ENCODE measurements at regions not wholly inside any gene's neighbourhood (a gene's known extent, or its start where the extent isn't known, plus 50 kb on each side); places are given as distances from the start of the nearest gene placed in this dataset.

DNA sequence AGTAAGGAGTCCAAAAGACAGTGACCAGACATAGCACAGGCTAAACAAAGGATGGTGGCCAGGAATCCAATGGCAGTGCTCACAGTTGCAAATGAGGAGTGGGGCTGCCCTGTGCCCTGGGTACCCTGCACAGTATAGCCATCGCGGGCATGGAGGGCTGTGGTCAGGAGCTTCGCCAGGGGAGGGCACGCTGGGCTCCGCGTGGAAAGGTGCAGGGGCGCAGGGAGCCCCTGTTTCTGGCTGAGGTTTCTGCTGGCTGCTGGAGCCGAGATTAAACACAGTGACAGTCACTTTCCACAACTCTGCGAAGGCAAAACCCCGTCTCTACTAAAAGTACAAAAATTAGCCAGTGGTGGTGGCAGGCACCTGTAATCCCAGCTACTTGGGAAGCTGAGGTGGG lies 194.7 kb downstream of the GALR1 start:
- Histone ChIP-seq H3K9me3 (ENCODE audit: control insufficient read depth, low read depth, low read length) (peaks cover 5% of the 10 kb centered on the region), H3K4me1 (ENCODE audit: control insufficient read depth, extremely low read depth, insufficient read depth, low read length) (no peaks in the 10 kb centered on the region), H3K27ac (ENCODE audit: control insufficient read depth, insufficient read depth, low read length) (no peak overlapping the region), H2AFZ (ENCODE audit: control insufficient read depth, low read length) (no peak overlapping the region), H3K4me2 (ENCODE audit: control insufficient read depth, extremely low read depth, insufficient read depth, low read depth, low read length) (no peak overlapping the region), H3K36me3 (ENCODE audit: control insufficient read depth in 2 of 2, extremely low read depth in 1 of 2, insufficient read depth in 2 of 2, low read length in 2 of 2) (no peaks in the 10 kb centered on the region), H3K27me3 (ENCODE audit: control insufficient read depth, extremely low read depth, insufficient read depth, low read length) (no peaks in the 10 kb centered on the region), H3K9me1 (ENCODE audit: control insufficient read depth, extremely low read depth, insufficient read depth, low read length) (no peaks in the 10 kb centered on the region), H3K9ac (ENCODE audit: control insufficient read depth, extremely low read depth, insufficient read depth, low read length) (no peak overlapping the region), H3K4me3 (ENCODE audit: control insufficient read depth in 2 of 3, extremely low read depth in 1 of 3, insufficient read depth in 2 of 3, low read depth in 1 of 3, low read length in 3 of 3) (no peak overlapping the region), H4K20me1 (ENCODE audit: control insufficient read depth, extremely low read depth, insufficient read depth, low read length) (no peaks in the 10 kb centered on the region), H3K79me2 (ENCODE audit: control insufficient read depth, insufficient read depth, low read length) (no peaks in the 10 kb centered on the region)
- TF ChIP-seq, protein P1, sequence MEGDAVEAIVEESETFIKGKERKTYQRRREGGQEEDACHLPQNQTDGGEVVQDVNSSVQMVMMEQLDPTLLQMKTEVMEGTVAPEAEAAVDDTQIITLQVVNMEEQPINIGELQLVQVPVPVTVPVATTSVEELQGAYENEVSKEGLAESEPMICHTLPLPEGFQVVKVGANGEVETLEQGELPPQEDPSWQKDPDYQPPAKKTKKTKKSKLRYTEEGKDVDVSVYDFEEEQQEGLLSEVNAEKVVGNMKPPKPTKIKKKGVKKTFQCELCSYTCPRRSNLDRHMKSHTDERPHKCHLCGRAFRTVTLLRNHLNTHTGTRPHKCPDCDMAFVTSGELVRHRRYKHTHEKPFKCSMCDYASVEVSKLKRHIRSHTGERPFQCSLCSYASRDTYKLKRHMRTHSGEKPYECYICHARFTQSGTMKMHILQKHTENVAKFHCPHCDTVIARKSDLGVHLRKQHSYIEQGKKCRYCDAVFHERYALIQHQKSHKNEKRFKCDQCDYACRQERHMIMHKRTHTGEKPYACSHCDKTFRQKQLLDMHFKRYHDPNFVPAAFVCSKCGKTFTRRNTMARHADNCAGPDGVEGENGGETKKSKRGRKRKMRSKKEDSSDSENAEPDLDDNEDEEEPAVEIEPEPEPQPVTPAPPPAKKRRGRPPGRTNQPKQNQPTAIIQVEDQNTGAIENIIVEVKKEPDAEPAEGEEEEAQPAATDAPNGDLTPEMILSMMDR (optimal IDR thresholded peaks at IDR 0.05 in 1 of 3, IDR thresholded peaks at IDR 0.05 in 1 of 3, conservative IDR thresholded peaks at IDR 0.05 in 1 of 3; ENCODE audit: extremely low read depth in 1 of 3, insufficient read depth in 2 of 3, low read length in 3 of 3) = no peak
- no peak for TF ChIP-seq EZH2 (IDR thresholded peaks at IDR 0.05; ENCODE audit: low read length)
- dilution Hi-C loops (cut with MboI; ENCODE audit: extremely low pct_ligation_motif_present, low sequenced_read_pairs) = no loop called here
- no peak for FAIRE-seq
- no peak for DNase-seq (ENCODE audit: low read depth, low spot score)

DNA sequence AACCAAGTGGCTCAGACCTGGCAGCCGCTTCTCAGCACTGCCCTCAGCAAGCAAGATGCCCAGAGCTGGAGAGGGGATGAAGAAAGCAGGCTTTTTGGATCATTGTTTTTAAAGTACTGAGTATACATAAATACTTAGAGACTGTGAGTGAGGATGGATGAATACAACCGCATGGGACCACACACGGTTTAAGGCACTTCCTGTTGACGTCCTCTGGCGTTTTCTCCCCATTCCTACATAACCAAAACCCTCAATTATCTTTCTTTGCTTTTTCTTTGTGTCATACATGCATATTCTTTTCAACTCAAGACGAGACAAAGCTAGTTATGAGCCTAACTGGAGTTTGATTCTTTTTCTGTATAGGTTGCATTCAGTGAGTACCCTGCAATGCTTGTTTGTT lies 198.4 kb downstream of the GALR1 start:
- no peaks in the 10 kb centered on the region for H3K27me3 ChIP-seq (ENCODE audit: control insufficient read depth, extremely low read depth, insufficient read depth, low read length)
- FAIRE-seq (no peak), DNase-seq (ENCODE audit: low read depth, low spot score) (no peak)

More for the DNA sequence above, 198.4 kb downstream of the GALR1 start:
- no peaks in the 10 kb centered on the region for H3K9me1 ChIP-seq (ENCODE audit: control insufficient read depth, extremely low read depth, insufficient read depth, low read length)
- TF ChIP-seq, protein P1 (optimal IDR thresholded peaks at IDR 0.05 in 1 of 3, IDR thresholded peaks at IDR 0.05 in 1 of 3, conservative IDR thresholded peaks at IDR 0.05 in 1 of 3; ENCODE audit: extremely low read depth in 1 of 3, insufficient read depth in 2 of 3, low read length in 3 of 3) = no peak
- dilution Hi-C loops (cut with MboI; ENCODE audit: extremely low pct_ligation_motif_present, low sequenced_read_pairs) = no loop called here
- H3K9ac ChIP-seq (ENCODE audit: control insufficient read depth, extremely low read depth, insufficient read depth, low read length) = no peak overlapping the region
- H3K79me2 ChIP-seq (ENCODE audit: control insufficient read depth, insufficient read depth, low read length) = no peaks in the 10 kb centered on the region
- H3K9me3 ChIP-seq (ENCODE audit: control insufficient read depth, low read depth, low read length) = peaks cover 2% of the 10 kb centered on the region
- no peak overlapping the region for H3K4me3 ChIP-seq (ENCODE audit: control insufficient read depth in 2 of 3, extremely low read depth in 1 of 3, insufficient read depth in 2 of 3, low read depth in 1 of 3, low read length in 3 of 3)
- H3K4me2 ChIP-seq (ENCODE audit: control insufficient read depth, extremely low read depth, insufficient read depth, low read depth, low read length) = no peak overlapping the region
- no peak overlapping the region for H3K27ac ChIP-seq (ENCODE audit: control insufficient read depth, insufficient read depth, low read length)
- H2AFZ ChIP-seq (ENCODE audit: control insufficient read depth, low read length) = no peak overlapping the region
- H3K36me3 ChIP-seq (ENCODE audit: control insufficient read depth in 2 of 2, extremely low read depth in 1 of 2, insufficient read depth in 2 of 2, low read length in 2 of 2) = no peaks in the 10 kb centered on the region
- H4K20me1 ChIP-seq (ENCODE audit: control insufficient read depth, extremely low read depth, insufficient read depth, low read length) = no peaks in the 10 kb centered on the region
- H3K4me1 ChIP-seq (ENCODE audit: control insufficient read depth, extremely low read depth, insufficient read depth, low read length) = no peaks in the 10 kb centered on the region

Measured in keratinocyte (primary cell).